Kidney capillary endothelial cell (primary cell): ENCODE measurements at regions not wholly inside any gene's neighbourhood (a gene's known extent, or its start where the extent isn't known, plus 50 kb on each side); places are given as distances from the start of the nearest gene placed in this dataset.
"Not testable (repeated sequence)": the region's sequence is repeated elsewhere in the genome, so short reads cannot be mapped to it uniquely, and the experiment has no call there.

Source experiments
- DNase-seq: peaks from one replicate; pipeline ENCODE4 v3.0.0-alpha.2; 2018; ENCODE audit warnings: low spot score

GRCh38 chr6:128595544-128595943 lies 75.1 kb upstream of the PTPRK start:
- no peak for DNase-seq

GRCh38 chr6:128586095-128586494 lies 65.7 kb upstream of the PTPRK start:
- DNase-seq: no peak

DNA sequence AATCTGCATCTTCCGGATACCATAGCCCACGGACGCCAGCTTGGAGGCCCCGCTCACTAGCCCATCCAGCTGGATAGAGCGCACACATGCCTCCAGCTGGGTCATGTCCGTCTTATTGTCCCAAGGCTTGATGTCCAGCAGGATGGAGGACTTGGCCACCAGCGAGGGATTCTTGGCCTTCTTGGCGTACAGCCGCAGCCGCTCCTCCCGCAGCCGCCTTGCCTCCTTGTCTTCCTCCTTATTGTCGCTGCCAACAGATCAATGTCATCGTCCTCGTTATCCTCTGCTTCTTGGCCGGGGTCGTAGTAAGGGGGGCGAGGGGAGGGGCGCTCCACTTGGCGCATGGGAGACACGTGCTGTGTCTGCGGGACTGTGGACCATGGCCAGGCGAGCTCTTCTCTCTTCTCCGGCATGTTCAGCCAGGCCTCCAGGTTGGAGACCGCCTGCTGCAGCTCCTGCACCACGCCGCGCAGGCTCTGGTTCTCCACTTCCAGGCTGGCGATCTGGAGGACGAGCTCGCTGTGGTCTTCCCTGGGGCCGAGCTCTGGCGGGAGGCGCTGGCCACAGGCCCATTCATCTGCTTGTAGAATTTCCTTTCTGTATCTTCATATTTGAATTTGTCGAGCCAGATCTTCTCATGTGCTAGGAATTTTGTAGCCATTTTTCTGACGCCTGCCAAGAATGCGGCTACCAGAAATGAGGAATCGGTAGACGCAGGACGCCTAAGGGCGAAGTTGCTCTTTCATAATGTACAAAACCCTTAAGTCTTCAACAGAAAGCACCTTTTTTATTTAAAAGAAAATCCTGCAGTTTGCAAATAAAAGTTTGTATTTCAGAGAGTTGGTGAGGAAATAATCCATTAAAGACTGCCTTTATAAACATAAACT lies 60.1 kb upstream of the PTPRK start:
- no peak for DNase-seq

DNA sequence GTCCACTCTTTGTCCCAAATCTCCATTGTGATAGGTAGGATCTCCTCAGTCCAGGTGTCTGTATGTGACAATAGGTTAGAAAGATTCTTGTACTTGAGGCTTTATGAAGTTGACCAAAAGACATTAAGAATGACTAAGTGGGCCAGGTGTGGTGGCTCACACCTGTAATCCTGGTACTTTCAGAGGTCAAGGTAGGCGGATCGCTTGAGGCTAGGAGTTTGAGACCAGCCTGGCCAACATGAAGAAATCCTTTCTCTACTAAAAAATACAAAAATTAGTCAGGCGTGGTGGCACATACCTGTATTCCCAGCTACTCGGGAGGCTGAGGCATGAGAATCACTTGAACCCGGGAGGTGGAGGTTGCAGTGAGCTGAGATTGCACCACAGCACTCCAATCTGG lies 54.9 kb upstream of the PTPRK start:
- DNase-seq: not testable (repeated sequence)

GRCh38 chr6:128574402-128574801 lies 54.0 kb upstream of the PTPRK start:
- no peak for DNase-seq

DNA sequence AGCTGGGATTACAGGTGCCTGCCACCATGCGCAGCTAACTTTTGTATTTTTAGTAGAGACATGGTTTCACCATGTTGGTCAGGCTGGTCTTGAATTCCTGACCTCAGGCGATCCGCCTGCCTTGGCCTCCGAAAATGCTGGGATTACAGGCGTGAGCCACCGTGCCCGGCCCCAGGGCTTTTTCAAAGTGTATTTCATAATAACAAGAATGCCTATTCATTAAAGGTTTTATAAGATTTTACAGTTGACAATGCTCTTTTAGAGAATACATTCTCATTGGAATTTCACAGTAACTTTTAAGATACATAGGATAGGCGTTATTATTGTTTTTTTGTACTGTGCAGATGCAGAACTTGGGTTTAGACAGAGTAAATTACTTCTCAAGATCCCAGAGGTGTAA lies 52.6 kb upstream of the PTPRK start:
- no peak for DNase-seq

DNA sequence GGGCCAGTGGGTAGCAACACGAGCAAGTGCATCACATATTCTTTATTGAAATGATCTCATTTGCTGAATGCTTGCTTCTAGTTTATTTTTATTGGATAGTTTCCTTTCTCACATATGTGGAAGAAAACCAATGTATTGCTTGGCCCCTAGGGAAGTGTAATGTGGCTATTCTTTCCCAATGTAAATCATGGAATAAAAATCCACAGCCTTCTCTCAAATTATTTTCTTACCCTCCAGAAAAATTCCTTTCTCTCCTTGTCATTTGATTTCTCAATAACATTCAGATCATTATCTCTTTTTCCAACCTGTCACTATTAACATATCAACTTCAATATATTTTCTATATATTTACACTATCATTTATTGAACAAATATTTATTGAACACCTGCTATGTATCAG lies 51.9 kb upstream of the PTPRK start:
- DNase-seq: no peak

GRCh38 chr6:128570680-128571063 lies 50.3 kb upstream of the PTPRK start:
- no peak for DNase-seq

GRCh38 chr6:128569732-128570679 lies 49.6 kb upstream of the PTPRK start:
- DNase-seq: peak; percentile 27
